ENCODE measurements at regions not wholly inside any gene's neighbourhood (a gene's known extent, or its start where the extent isn't known, plus 50 kb on each side); places are given as distances from the start of the nearest gene placed in this dataset.

DNA sequence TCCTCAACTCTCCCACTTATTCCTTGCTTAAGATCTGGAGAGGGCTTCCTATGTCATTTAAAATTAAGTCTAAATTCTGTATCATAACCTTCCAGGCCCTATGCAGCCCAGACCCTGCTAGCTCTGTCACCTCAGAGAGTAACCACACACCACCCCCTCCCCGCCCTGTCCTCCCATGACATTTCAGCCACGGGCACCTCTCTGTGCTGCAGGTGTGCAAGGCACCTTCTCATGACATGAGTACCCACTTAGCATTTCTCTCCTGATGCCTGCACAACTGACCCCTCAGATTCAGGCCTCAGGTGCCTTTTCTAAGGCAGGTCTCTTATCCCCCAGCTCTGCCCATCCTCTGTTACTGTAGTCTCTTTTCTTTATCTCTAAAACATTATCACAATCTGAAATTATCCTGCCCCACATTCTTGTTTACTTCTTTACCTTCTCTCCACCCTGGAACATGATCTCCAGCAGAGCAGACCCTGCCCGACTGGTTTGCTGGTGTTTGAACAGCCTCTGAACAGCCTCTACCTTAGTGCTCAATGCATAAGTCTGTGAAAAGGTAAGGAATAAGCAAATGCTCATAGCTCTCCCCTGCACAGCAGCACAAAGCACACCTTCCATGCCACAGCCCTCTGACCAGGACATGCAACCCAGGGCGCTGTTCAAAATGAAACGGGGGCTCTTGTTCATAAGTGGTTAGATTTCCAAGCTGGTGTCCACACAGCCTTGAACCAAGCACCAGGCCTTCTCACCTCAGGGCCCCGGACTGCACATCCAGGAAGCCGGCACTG lies 196.1 kb upstream of the B3GAT1 start:
- FAIRE-seq (no peak), DNase-seq (ENCODE audit: extremely low read depth in 1 of 4, low spot score in 3 of 4) (no peak), ATAC-seq (no peak)
- H3K9ac ChIP-seq (ENCODE audit: insufficient read depth in 1 of 2, low read depth in 2 of 2, low read length in 2 of 2) = no peak overlapping the region
- H3K9me1 ChIP-seq (ENCODE audit: control insufficient read depth, insufficient read depth, low read length) = no peaks in the 10 kb centered on the region
- 0% methylated on average over 7 of the region's 7 CpGs for WGBS (ENCODE audit: insufficient coverage, low coverage, missing lambda C conversion rate)
- no peaks in the 10 kb centered on the region for H3K36me3 ChIP-seq (ENCODE audit: control insufficient read depth, insufficient read depth, low read length)
- H2AFZ ChIP-seq (ENCODE audit: low read depth, low read length) = no peak overlapping the region
- no peaks in the 10 kb centered on the region for H4K20me1 ChIP-seq (replicated peaks; ENCODE audit: control insufficient read depth, insufficient read depth, low read length)
- H3K4me2 ChIP-seq (ENCODE audit: insufficient read depth, low read length) = no peak overlapping the region
- no peak overlapping the region for H3K27ac ChIP-seq (ENCODE audit: extremely low read depth, low read depth, low read length)
- no peaks in the 10 kb centered on the region for H3K79me2 ChIP-seq (ENCODE audit: control insufficient read depth, insufficient read depth, low read length)
- intact Hi-C loops (cut with micrococcal nuclease) = no loop called here
- in situ Hi-C loops (cut with MboI) = no loop called here
- no TSS peak for BruUV-seq (replicated peaks)
- POLR2A ChIA-PET = no interaction called here
- H3K4me1 ChIP-seq (replicated peaks in 1 of 2; ENCODE audit: control insufficient read depth in 2 of 2, insufficient read depth in 2 of 2, low read length in 2 of 2) = no peaks in the 10 kb centered on the region
- no peaks in the 10 kb centered on the region for H3K9me3 ChIP-seq (replicated peaks; ENCODE audit: control insufficient read depth, insufficient read depth, low read depth, low read length)
- CTCF ChIA-PET (ENCODE audit: low intra/inter-chr PET ratio) = no interaction called here
- no peak for TF ChIP-seq MCM3 (IDR thresholded peaks at IDR 0.05)
- TF ChIP-seq TAF1 (IDR thresholded peaks at IDR 0.05; ENCODE audit: control insufficient read depth, extremely low read depth, insufficient read depth, low read length, severe bottlenecking) = no peak
- TF ChIP-seq FOXP1 (CRISPR knock-in tag; IDR thresholded peaks at IDR 0.05) = no peak
- no peak for TF ChIP-seq ZZZ3 (IDR thresholded peaks at IDR 0.05)
- TF ChIP-seq KDM1A (IDR thresholded peaks at IDR 0.05) = no peak
- no peak for TF ChIP-seq RBM22 (IDR thresholded peaks at IDR 0.05; ENCODE audit: low read depth, low read length, poor library complexity, severe bottlenecking)
- TF ChIP-seq SREBF2 (CRISPR knock-in tag; IDR thresholded peaks at IDR 0.05) = no peak
- no peak for TF ChIP-seq ESRRB (CRISPR knock-in tag; IDR thresholded peaks at IDR 0.05; ENCODE audit: borderline replicate concordance)
- TF ChIP-seq ZFP36 (IDR thresholded peaks at IDR 0.05; ENCODE audit: low read depth, low read length, partially characterized antibody) = no peak
- TF ChIP-seq MEIS2 (IDR thresholded peaks at IDR 0.05; ENCODE audit: partially characterized antibody) = no peak
- no peak for TF ChIP-seq RHOXF2B (CRISPR knock-in tag; conservative IDR thresholded peaks at IDR 0.05)
- peaks cover 12 to 28% of the 10 kb centered on the region in 2 experiments for H3K27me3 ChIP-seq (ENCODE audit: control insufficient read depth in 2 of 2, insufficient read depth in 2 of 2, low read length in 2 of 2)
- H3K4me3 ChIP-seq = no peak overlapping the region
